ENCODE measurements at regions not wholly inside any gene's neighbourhood (a gene's known extent, or its start where the extent isn't known, plus 50 kb on each side); places are given as distances from the start of the nearest gene placed in this dataset.

DNA sequence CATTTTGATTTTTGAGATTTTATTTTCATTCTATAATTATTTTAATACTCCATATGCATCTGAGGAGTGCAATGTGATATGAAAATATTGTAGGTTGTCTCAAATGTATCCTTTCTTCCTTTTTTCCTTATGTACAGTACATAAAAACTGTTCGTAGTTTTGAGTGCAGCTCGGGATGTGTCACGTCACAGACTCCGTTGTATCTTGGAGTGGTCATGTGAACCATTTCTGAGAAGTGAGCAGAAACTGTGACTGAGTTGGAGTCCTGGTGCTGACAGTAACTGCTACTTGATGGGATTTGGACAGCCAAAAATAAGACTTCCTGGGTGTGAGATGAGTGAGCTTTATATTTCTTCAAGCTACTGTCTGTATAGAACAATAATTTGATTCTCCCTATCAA lies 761.4 kb upstream of the MAN1A1 start:
- TF ChIP-seq GABPB1 (CRISPR knock-in tag; IDR thresholded peaks at IDR 0.05) (no peak), ZNF761 (CRISPR knock-in tag; conservative IDR thresholded peaks at IDR 0.05) (no peak), SMC3 (IDR thresholded peaks at IDR 0.05; ENCODE audit: low read length) (no peak), WIZ (CRISPR knock-in tag; IDR thresholded peaks at IDR 0.05) (no peak), SMAD9 (CRISPR knock-in tag; IDR thresholded peaks at IDR 0.05) (no peak), EP300 (IDR thresholded peaks at IDR 0.05; ENCODE audit: low read depth in 2 of 2, low read length in 2 of 2) (no peak), EP300 (CRISPR knock-in tag; IDR thresholded peaks at IDR 0.05; ENCODE audit: borderline replicate concordance) (no peak), RAD51 (IDR thresholded peaks at IDR 0.05; ENCODE audit: borderline replicate concordance) (no peak), PCBP2 (optimal IDR thresholded peaks at IDR 0.05; ENCODE audit: low read depth, low read length, poor library complexity, severe bottlenecking) (no peak)
- TF ChIP-seq, protein P1, sequence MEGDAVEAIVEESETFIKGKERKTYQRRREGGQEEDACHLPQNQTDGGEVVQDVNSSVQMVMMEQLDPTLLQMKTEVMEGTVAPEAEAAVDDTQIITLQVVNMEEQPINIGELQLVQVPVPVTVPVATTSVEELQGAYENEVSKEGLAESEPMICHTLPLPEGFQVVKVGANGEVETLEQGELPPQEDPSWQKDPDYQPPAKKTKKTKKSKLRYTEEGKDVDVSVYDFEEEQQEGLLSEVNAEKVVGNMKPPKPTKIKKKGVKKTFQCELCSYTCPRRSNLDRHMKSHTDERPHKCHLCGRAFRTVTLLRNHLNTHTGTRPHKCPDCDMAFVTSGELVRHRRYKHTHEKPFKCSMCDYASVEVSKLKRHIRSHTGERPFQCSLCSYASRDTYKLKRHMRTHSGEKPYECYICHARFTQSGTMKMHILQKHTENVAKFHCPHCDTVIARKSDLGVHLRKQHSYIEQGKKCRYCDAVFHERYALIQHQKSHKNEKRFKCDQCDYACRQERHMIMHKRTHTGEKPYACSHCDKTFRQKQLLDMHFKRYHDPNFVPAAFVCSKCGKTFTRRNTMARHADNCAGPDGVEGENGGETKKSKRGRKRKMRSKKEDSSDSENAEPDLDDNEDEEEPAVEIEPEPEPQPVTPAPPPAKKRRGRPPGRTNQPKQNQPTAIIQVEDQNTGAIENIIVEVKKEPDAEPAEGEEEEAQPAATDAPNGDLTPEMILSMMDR (CRISPR knock-in tag; IDR thresholded peaks at IDR 0.05) = no peak
- TF ChIP-seq, protein P2, sequence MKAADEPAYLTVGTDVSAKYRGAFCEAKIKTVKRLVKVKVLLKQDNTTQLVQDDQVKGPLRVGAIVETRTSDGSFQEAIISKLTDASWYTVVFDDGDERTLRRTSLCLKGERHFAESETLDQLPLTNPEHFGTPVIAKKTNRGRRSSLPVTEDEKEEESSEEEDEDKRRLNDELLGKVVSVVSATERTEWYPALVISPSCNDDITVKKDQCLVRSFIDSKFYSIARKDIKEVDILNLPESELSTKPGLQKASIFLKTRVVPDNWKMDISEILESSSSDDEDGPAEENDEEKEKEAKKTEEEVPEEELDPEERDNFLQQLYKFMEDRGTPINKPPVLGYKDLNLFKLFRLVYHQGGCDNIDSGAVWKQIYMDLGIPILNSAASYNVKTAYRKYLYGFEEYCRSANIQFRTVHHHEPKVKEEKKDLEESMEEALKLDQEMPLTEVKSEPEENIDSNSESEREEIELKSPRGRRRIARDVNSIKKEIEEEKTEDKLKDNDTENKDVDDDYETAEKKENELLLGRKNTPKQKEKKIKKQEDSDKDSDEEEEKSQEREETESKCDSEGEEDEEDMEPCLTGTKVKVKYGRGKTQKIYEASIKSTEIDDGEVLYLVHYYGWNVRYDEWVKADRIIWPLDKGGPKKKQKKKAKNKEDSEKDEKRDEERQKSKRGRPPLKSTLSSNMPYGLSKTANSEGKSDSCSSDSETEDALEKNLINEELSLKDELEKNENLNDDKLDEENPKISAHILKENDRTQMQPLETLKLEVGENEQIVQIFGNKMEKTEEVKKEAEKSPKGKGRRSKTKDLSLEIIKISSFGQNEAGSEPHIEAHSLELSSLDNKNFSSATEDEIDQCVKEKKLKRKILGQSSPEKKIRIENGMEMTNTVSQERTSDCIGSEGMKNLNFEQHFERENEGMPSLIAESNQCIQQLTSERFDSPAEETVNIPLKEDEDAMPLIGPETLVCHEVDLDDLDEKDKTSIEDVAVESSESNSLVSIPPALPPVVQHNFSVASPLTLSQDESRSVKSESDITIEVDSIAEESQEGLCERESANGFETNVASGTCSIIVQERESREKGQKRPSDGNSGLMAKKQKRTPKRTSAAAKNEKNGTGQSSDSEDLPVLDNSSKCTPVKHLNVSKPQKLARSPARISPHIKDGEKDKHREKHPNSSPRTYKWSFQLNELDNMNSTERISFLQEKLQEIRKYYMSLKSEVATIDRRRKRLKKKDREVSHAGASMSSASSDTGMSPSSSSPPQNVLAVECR (CRISPR knock-in tag; IDR thresholded peaks at IDR 0.05; ENCODE audit: borderline replicate concordance) = no peak
- TF ChIP-seq, protein P3, sequence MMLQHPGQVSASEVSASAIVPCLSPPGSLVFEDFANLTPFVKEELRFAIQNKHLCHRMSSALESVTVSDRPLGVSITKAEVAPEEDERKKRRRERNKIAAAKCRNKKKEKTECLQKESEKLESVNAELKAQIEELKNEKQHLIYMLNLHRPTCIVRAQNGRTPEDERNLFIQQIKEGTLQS (CRISPR knock-in tag; IDR thresholded peaks at IDR 0.05) = no peak
- TF ChIP-seq, protein P4, sequence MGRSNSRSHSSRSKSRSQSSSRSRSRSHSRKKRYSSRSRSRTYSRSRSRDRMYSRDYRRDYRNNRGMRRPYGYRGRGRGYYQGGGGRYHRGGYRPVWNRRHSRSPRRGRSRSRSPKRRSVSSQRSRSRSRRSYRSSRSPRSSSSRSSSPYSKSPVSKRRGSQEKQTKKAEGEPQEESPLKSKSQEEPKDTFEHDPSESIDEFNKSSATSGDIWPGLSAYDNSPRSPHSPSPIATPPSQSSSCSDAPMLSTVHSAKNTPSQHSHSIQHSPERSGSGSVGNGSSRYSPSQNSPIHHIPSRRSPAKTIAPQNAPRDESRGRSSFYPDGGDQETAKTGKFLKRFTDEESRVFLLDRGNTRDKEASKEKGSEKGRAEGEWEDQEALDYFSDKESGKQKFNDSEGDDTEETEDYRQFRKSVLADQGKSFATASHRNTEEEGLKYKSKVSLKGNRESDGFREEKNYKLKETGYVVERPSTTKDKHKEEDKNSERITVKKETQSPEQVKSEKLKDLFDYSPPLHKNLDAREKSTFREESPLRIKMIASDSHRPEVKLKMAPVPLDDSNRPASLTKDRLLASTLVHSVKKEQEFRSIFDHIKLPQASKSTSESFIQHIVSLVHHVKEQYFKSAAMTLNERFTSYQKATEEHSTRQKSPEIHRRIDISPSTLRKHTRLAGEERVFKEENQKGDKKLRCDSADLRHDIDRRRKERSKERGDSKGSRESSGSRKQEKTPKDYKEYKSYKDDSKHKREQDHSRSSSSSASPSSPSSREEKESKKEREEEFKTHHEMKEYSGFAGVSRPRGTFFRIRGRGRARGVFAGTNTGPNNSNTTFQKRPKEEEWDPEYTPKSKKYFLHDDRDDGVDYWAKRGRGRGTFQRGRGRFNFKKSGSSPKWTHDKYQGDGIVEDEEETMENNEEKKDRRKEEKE (IDR thresholded peaks at IDR 0.05) = no peak
- TF ChIP-seq, protein P5, sequence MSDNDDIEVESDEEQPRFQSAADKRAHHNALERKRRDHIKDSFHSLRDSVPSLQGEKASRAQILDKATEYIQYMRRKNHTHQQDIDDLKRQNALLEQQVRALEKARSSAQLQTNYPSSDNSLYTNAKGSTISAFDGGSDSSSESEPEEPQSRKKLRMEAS (IDR thresholded peaks at IDR 0.05) = no peak
- TF ChIP-seq, protein P6, sequence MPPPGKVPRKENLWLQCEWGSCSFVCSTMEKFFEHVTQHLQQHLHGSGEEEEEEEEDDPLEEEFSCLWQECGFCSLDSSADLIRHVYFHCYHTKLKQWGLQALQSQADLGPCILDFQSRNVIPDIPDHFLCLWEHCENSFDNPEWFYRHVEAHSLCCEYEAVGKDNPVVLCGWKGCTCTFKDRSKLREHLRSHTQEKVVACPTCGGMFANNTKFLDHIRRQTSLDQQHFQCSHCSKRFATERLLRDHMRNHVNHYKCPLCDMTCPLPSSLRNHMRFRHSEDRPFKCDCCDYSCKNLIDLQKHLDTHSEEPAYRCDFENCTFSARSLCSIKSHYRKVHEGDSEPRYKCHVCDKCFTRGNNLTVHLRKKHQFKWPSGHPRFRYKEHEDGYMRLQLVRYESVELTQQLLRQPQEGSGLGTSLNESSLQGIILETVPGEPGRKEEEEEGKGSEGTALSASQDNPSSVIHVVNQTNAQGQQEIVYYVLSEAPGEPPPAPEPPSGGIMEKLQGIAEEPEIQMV (CRISPR knock-in tag; IDR thresholded peaks at IDR 0.05; ENCODE audit: low read depth) = no peak
